CD4-positive, alpha-beta T cell (primary cell): ENCODE measurements at regions not wholly inside any gene's neighbourhood (a gene's known extent, or its start where the extent isn't known, plus 50 kb on each side); places are given as distances from the start of the nearest gene placed in this dataset.

Experiments
- ATAC-seq: fragments of 200-7000 bp; cut with Tn5 transposase; one replicate; pipeline ENCODE4 v1.10.0; 2022; ENCODE audit warnings: mild to moderate bottlenecking; ENCODE audit not compliant: poor library complexity
- CTCF ChIA-PET: fragments of 350-600 bp; sonication (Branson Sonifier 250); formaldehyde crosslinking; loops from one replicate; lab custom pipeline; 2021; ENCODE audit warnings: antibody characterized with exemption, inconsistent platforms; lab: Charles Lee
- POLR2A ChIA-PET: fragments of 350-600 bp; sonication (Branson Sonifier 250); formaldehyde crosslinking; loops from one replicate; lab custom pipeline; 2021; ENCODE audit warnings: antibody characterized with exemption, inconsistent platforms; lab: Charles Lee
- DNase-seq, 14 experiments: peaks; one replicate each; pipeline ENCODE4 v3.0.0-alpha.2; 2013 to 2020; ENCODE audit warnings: mixed read lengths in 2 of 14
- H3K27ac ChIP-seq, 2 donors: one replicate each; pipeline versions ENCODE4 v1.5.1 to v1.7.0; 2013; ENCODE audit warnings: low read length in 2 of 2, low read depth in 1 of 2, mild to moderate bottlenecking in 1 of 2
- H3K27me3 ChIP-seq, 2 experiments: 1 replicate in 1 of 2; 2 replicates in 1 of 2; pipeline versions ENCODE4 v1.6.1 to v1.7.0; 2013; ENCODE audit warnings: low read length in 2 of 2, control low read depth in 1 of 2, mild to moderate bottlenecking in 1 of 2, moderate library complexity in 1 of 2; ENCODE audit not compliant: insufficient read depth in 2 of 2, control insufficient read depth in 1 of 2
- H3K36me3 ChIP-seq: one replicate; pipeline ENCODE4 v1.6.1; 2013; ENCODE audit warnings: low read length, control low read depth; ENCODE audit not compliant: insufficient read depth
- H3K4me1 ChIP-seq: one replicate; pipeline ENCODE4 v1.6.1; 2013; ENCODE audit warnings: low read length, control low read depth; ENCODE audit not compliant: insufficient read depth
- H3K4me3 ChIP-seq: one replicate; pipeline ENCODE4 v1.5.1; 2013; ENCODE audit warnings: mild to moderate bottlenecking, low read length, moderate library complexity
- H3K9me3 ChIP-seq, 2 experiments: 1 replicate in 1 of 2; 2 replicates in 1 of 2; pipeline versions ENCODE4 v1.6.1 to v1.7.0; 2013; ENCODE audit warnings: low read length in 2 of 2, mild to moderate bottlenecking in 2 of 2, control low read depth in 1 of 2, moderate library complexity in 1 of 2; ENCODE audit not compliant: control insufficient read depth in 1 of 2, insufficient read depth in 1 of 2
- H3K27ac Mint-ChIP-seq: one replicate; pipeline ENCODE4 v1.8.0; 2020; ENCODE audit warnings: mixed read lengths
- H3K27me3 Mint-ChIP-seq: one replicate; pipeline ENCODE4 v1.8.0; 2021; ENCODE audit warnings: mixed read lengths
- H3K36me3 Mint-ChIP-seq: one replicate; pipeline ENCODE4 v1.8.0; 2021; ENCODE audit warnings: low read depth, mixed read lengths
- H3K4me1 Mint-ChIP-seq: one replicate; pipeline ENCODE4 v1.8.0; 2021; ENCODE audit warnings: low read depth, mixed read lengths
- H3K4me3 Mint-ChIP-seq: one replicate; pipeline ENCODE4 v1.8.0; 2020; ENCODE audit warnings: mild to moderate bottlenecking, mixed read lengths
- H3K9me3 Mint-ChIP-seq: one replicate; pipeline ENCODE4 v1.8.0; 2020; ENCODE audit warnings: mixed read lengths
- CTCF ChIP-seq: fragments of 200-600 bp; IDR thresholded peaks from one replicate; pipeline ENCODE4 v1.8.0; 2022; ENCODE audit warnings: antibody characterized with exemption, mild to moderate bottlenecking
- intact Hi-C, 2 experiments: fragments of 100-400 bp; cut with DNase I in 1 of 2; cut with micrococcal nuclease in 1 of 2; formaldehyde crosslinking; loops; one replicate each; pipeline versions ENCODE4 v1.15.1 to v1.9.0; 2023 to 2025; cut with DNase I, micrococcal nuclease

- H3K27me3 Mint-ChIP-seq = no peaks in the 10 kb centered on the region
- intact Hi-C loops = no loop called here
- H3K27ac ChIP-seq = no peak overlapping the region
- peaks cover 0 to 9% of the 10 kb centered on the region in 2 experiments for H3K9me3 ChIP-seq
- no peaks in the 10 kb centered on the region for H3K4me1 ChIP-seq
- POLR2A ChIA-PET = no interaction called here
- no peaks in the 10 kb centered on the region for H3K27me3 ChIP-seq
- H3K4me1 Mint-ChIP-seq = no peaks in the 10 kb centered on the region
- CTCF ChIA-PET = no interaction called here
- DNase-seq (no peak), ATAC-seq (no peak)
- no peak overlapping the region for H3K4me3 Mint-ChIP-seq
- no peaks in the 10 kb centered on the region for H3K9me3 Mint-ChIP-seq
- H3K27ac Mint-ChIP-seq = no peak overlapping the region
- H3K36me3 ChIP-seq = no peaks in the 10 kb centered on the region
- no peak for TF ChIP-seq CTCF
- no peak overlapping the region for H3K4me3 ChIP-seq
- H3K36me3 Mint-ChIP-seq = no peaks in the 10 kb centered on the region
Measured at GRCh38 chr1:56418151-56418631, 161.2 kb downstream of the PLPP3 start.

- Mint-ChIP-seq H3K4me1 (no peaks in the 10 kb centered on the region), H3K27me3 (no peaks in the 10 kb centered on the region), H3K36me3 (no peaks in the 10 kb centered on the region), H3K9me3 (no peaks in the 10 kb centered on the region), H3K27ac (no peak overlapping the region), H3K4me3 (no peak overlapping the region)
- TF ChIP-seq CTCF = no peak
- Histone ChIP-seq H3K4me1 (no peaks in the 10 kb centered on the region), H3K36me3 (no peaks in the 10 kb centered on the region), H3K4me3 (no peak overlapping the region), H3K27ac (no peak overlapping the region), H3K27me3 (no peaks in the 10 kb centered on the region), H3K9me3 (peaks cover 0 to 9% of the 10 kb centered on the region in 2 experiments)
- DNase-seq (no peak), ATAC-seq (no peak)
- intact Hi-C loops = no loop called here
- CTCF ChIA-PET = no interaction called here
- POLR2A ChIA-PET = no interaction called here
Measured at GRCh38 chr1:56417646-56418045, 161.7 kb downstream of the PLPP3 start.

GRCh38 chr1:56416495-56416894, 162.9 kb downstream of the PLPP3 start:
- DNase-seq (no peak), ATAC-seq (no peak)
- H3K9me3 ChIP-seq = peaks cover 0 to 9% of the 10 kb centered on the region in 2 experiments
- Mint-ChIP-seq H3K36me3 (no peaks in the 10 kb centered on the region), H3K27ac (no peak overlapping the region), H3K4me3 (no peak overlapping the region), H3K4me1 (no peaks in the 10 kb centered on the region), H3K27me3 (no peaks in the 10 kb centered on the region), H3K9me3 (no peaks in the 10 kb centered on the region)
- no peaks in the 10 kb centered on the region for H3K36me3 ChIP-seq
- POLR2A ChIA-PET = no interaction called here
- CTCF ChIA-PET = no interaction called here
- no peak overlapping the region for H3K27ac ChIP-seq
- H3K27me3 ChIP-seq = no peaks in the 10 kb centered on the region
- no peaks in the 10 kb centered on the region for H3K4me1 ChIP-seq
- no peak for TF ChIP-seq CTCF
- H3K4me3 ChIP-seq = no peak overlapping the region
- intact Hi-C loops = no loop called here
